HUES6 (cell line): ENCODE measurements at regions not wholly inside any gene's neighbourhood (a gene's known extent, or its start where the extent isn't known, plus 50 kb on each side); places are given as distances from the start of the nearest gene placed in this dataset.
"Not testable (repeated sequence)": the region's sequence is repeated elsewhere in the genome, so short reads cannot be mapped to it uniquely, and the experiment has no call there.

Experiments
- H3K27ac ChIP-seq: 2 replicates; pipeline ENCODE4 v1.7.0; 2013; ENCODE audit warnings: low read depth, mild to moderate bottlenecking, low read length, inconsistent platforms
- H3K27me3 ChIP-seq: 2 replicates; pipeline ENCODE4 v1.6.1; 2013; ENCODE audit warnings: low read length; ENCODE audit not compliant: control insufficient read depth, insufficient read depth
- H3K36me3 ChIP-seq: 2 replicates; pipeline ENCODE4 v1.6.1; 2013; ENCODE audit warnings: low read length; ENCODE audit not compliant: control insufficient read depth, insufficient read depth
- H3K4me1 ChIP-seq: 2 replicates; pipeline ENCODE4 v1.6.1; 2013; ENCODE audit warnings: low read length; ENCODE audit not compliant: control insufficient read depth, insufficient read depth
- H3K4me3 ChIP-seq: 2 replicates; pipeline ENCODE4 v1.5.1; 2013; ENCODE audit warnings: low read depth, low read length
- H3K9ac ChIP-seq: one replicate; pipeline ENCODE4 v1.6.1; 2013; ENCODE audit warnings: mild to moderate bottlenecking, low read length
- H3K9me3 ChIP-seq: 2 replicates; pipeline ENCODE4 v1.6.1; 2013; ENCODE audit warnings: low read depth, low read length; ENCODE audit not compliant: control insufficient read depth, insufficient read depth

DNA sequence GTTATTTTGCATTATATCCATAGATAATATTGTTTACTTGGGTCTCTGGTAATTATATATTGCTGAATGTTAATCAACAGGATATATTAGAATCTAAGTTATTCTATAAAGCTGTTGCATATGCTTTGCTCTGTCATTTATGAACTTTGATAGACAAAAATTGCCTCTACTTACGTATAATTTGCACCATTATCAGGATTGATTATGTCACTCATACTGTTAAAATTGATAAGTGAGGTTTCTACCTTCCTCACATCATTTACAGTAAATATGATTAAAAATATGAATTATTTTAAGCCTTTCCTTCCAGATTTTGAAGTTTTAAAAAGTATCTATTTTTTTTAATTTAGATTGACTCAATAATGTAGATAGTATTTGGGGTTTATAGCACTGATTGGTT is 1540.4 kb upstream of the PRMT6 start:
- Histone ChIP-seq H3K4me1 (no peaks in the 10 kb centered on the region), H3K9me3 (no peaks in the 10 kb centered on the region), H3K36me3 (no peaks in the 10 kb centered on the region), H3K27ac (no peak overlapping the region), H3K9ac (no peak overlapping the region), H3K4me3 (no peak overlapping the region), H3K27me3 (no peaks in the 10 kb centered on the region)

GRCh38 chr1:105533996-105534395 is 1522.5 kb upstream of the PRMT6 start:
- no peaks in the 10 kb centered on the region for H3K4me1 ChIP-seq
- no peaks in the 10 kb centered on the region for H3K27me3 ChIP-seq
- no peak overlapping the region for H3K27ac ChIP-seq
- H3K4me3 ChIP-seq: no peak overlapping the region
- no peaks in the 10 kb centered on the region for H3K9me3 ChIP-seq
- H3K36me3 ChIP-seq: no peaks in the 10 kb centered on the region
- H3K9ac ChIP-seq: no peak overlapping the region

GRCh38 chr1:105544475-105544874 is 1512.0 kb upstream of the PRMT6 start:
- Histone ChIP-seq H3K9me3 (peaks cover 17% of the 10 kb centered on the region), H3K27ac (no peak overlapping the region), H3K4me3 (no peak overlapping the region), H3K36me3 (no peaks in the 10 kb centered on the region), H3K9ac (no peak overlapping the region), H3K27me3 (no peaks in the 10 kb centered on the region), H3K4me1 (no peaks in the 10 kb centered on the region)

GRCh38 chr1:105556266-105556665 is 1500.2 kb upstream of the PRMT6 start:
- Histone ChIP-seq H3K9me3 (no peaks in the 10 kb centered on the region; the same call in 1 of the 2 replicates), H3K4me1 (no peaks in the 10 kb centered on the region), H3K36me3 (no peaks in the 10 kb centered on the region), H3K27me3 (no peaks in the 10 kb centered on the region), H3K27ac (no peak overlapping the region), H3K4me3 (no peak overlapping the region), H3K9ac (no peak overlapping the region)

DNA sequence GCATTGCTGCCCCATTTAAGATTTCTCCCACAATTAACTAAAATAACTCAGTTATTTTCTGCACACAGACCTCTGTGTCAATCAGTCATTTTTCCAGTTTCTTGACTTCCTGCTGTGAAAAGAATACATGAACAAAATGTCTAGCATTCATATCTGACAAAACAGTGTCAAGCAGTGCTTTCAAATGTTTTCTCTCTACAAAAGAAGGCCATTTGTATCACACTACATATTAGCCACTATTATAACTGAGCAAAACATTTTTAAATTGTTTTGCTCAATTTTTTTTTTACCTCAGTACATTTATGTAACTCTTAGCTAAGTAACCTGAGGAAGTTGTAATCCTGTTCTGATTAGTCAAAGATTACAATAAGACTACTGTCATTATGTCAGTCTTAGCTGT is 1498.5 kb upstream of the PRMT6 start:
- Histone ChIP-seq H3K9ac (no peak overlapping the region), H3K36me3 (no peaks in the 10 kb centered on the region), H3K27me3 (no peaks in the 10 kb centered on the region)

DNA sequence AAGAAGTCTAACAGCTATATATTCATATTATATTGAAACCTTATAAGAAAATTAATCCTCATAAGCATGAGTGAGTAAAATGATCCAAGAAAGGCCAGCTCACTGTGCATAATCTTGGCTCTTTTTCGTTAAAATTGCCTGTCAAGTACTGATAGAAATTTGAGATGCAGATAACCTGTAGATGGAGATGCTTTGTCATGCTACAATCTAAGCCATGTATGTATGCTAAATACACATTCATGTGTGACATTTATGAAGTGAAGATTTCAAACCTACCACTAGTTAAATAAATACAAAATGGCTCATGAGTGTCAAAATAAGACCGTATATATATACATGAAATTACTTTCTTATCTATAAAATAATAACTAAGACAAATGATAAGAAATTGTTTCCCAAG is 1491.5 kb upstream of the PRMT6 start:
- Histone ChIP-seq H3K4me1 (no peaks in the 10 kb centered on the region), H3K4me3 (no peak overlapping the region), H3K9ac (no peak overlapping the region), H3K9me3 (no peaks in the 10 kb centered on the region; the same call in 1 of the 2 replicates), H3K36me3 (no peaks in the 10 kb centered on the region), H3K27me3 (no peaks in the 10 kb centered on the region), H3K27ac (no peak overlapping the region)

More for the DNA sequence above, 1498.5 kb upstream of the PRMT6 start:
- H3K4me1 ChIP-seq: no peaks in the 10 kb centered on the region
- no peak overlapping the region for H3K4me3 ChIP-seq
- H3K27ac ChIP-seq: no peak overlapping the region
- no peaks in the 10 kb centered on the region; the same call in 1 of the 2 replicates for H3K9me3 ChIP-seq

DNA sequence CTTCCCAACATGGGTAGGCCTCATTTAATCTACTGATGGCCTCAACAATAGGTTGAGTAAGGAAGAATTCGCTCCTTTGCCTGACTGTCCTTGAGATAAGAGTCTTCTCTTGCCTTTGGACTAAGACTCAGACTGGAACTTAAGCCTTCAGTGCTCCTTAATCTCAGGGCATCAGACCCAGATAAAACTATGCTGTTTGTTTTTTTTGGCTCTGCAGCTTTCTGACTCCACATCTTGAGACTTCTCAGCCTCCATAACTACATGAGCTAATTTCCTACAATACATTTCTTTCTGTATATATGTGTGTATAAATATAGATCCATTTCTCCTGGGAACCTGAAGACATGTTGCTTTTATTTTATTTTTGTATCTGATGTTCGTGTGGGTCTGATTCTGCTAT is 1470.7 kb upstream of the PRMT6 start:
- no peaks in the 10 kb centered on the region for H3K27me3 ChIP-seq
- no peak overlapping the region for H3K4me3 ChIP-seq
- H3K36me3 ChIP-seq: no peaks in the 10 kb centered on the region
- H3K27ac ChIP-seq: no peak overlapping the region
- no peak overlapping the region for H3K9ac ChIP-seq
- H3K4me1 ChIP-seq: no peaks in the 10 kb centered on the region
- no peaks in the 10 kb centered on the region for H3K9me3 ChIP-seq

DNA sequence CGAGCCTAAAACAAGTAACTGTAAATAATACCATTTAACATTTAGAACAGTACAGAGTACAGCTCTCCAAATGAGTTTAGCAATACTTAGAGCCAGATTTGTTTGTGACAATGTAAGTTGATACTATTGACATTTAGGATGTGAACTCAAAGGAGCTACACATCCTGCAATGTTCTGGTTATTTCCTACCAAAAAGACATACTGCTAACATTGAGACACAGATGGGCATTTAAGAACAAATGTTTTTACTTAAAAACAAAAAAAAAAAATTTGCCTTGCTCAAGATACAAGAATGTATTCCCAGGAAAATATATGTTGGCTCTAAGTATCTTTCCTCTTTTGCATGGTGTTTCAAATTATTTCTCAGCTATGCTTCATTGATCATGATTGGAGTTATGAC is 1464.8 kb upstream of the PRMT6 start:
- H3K36me3 ChIP-seq: no peaks in the 10 kb centered on the region
- H3K4me1 ChIP-seq: no peaks in the 10 kb centered on the region
- no peak overlapping the region for H3K9ac ChIP-seq
- H3K4me3 ChIP-seq: no peak overlapping the region
- H3K27ac ChIP-seq: no peak overlapping the region
- H3K9me3 ChIP-seq: no peaks in the 10 kb centered on the region; the same call in 1 of the 2 replicates
- no peaks in the 10 kb centered on the region for H3K27me3 ChIP-seq

- no peak overlapping the region for H3K9ac ChIP-seq
These were observed 1447.8 kb upstream of the PRMT6 start for GRCh38 chr1:105608713-105609112.

DNA sequence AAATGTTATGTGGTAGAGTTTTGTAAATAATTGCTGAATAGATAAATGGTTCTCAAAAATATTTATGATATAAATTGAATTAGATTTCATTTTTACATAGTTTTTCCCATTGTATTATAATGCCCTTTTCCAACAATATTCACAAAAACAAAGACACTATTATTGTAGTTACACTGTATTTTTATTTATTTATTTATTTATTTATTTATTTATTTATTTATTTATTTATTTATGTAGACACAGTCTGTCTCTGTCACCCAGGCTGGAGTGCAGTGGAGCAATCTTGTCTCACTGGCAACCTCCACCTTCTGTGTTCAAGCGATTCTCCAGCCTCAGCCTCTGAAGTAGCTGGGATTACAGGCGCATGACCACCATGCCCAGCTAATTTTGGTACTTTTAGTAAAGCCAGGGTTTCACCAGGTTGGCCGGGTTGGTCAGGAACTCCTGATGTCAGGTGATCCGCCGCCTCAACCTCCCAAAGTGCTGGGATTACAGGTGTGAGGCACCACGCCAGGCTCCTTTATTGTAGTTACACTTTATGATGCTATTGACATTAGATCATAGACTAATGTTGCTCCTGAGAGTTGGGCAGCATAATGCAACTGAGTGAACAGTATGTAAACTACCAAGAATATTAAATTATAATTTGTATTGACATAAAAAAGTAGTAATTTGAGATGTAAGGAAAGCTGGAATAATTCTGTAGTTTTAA is 1430.0 kb upstream of the PRMT6 start:
- no peak overlapping the region for H3K4me3 ChIP-seq
- H3K27ac ChIP-seq: no peak overlapping the region
- H3K4me1 ChIP-seq: no peaks in the 10 kb centered on the region
- H3K9me3 ChIP-seq: no peaks in the 10 kb centered on the region
- no peaks in the 10 kb centered on the region for H3K27me3 ChIP-seq
- no peaks in the 10 kb centered on the region for H3K36me3 ChIP-seq
- H3K9ac ChIP-seq: no peak overlapping the region

More at GRCh38 chr1:105608713-105609112, 1447.8 kb upstream of the PRMT6 start:
- Histone ChIP-seq H3K4me3 (no peak overlapping the region), H3K4me1 (no peaks in the 10 kb centered on the region), H3K9me3 (no peaks in the 10 kb centered on the region), H3K36me3 (no peaks in the 10 kb centered on the region), H3K27ac (no peak overlapping the region), H3K27me3 (no peaks in the 10 kb centered on the region)

- not testable (repeated sequence) for H3K27ac ChIP-seq, H3K9me3 ChIP-seq, H3K4me3 ChIP-seq, H3K4me1 ChIP-seq, H3K27me3 ChIP-seq, H3K36me3 ChIP-seq, H3K9ac ChIP-seq
These were observed 1425.2 kb upstream of the PRMT6 start for GRCh38 chr1:105631153-105631744.
